22Rv1 (cell line): ENCODE measurements at regions not wholly inside any gene's neighbourhood (a gene's known extent, or its start where the extent isn't known, plus 50 kb on each side); places are given as distances from the start of the nearest gene placed in this dataset.

Source experiments
- H3K27ac ChIP-seq: fragments of 450-650 bp; 2 replicates; pipeline ENCODE4 v1.5.1; 2017
- CTCF ChIP-seq: fragments of 450-650 bp; IDR thresholded peaks from 2 replicates; pipeline ENCODE4 v1.5.1; 2017; ENCODE audit warnings: mild to moderate bottlenecking
- ZFX ChIP-seq: fragments of 450-650 bp; IDR thresholded peaks from 2 replicates; pipeline ENCODE4 v1.6.1; 2017; ENCODE audit warnings: antibody characterized with exemption, borderline replicate concordance

- H3K27ac ChIP-seq, result no peak overlapping the region
- TF ChIP-seq ZFX, result no peak
- TF ChIP-seq CTCF, result no peak
Measured at GRCh38 chr2:53182601-53183000, 585.0 kb upstream of the CHAC2 start.

GRCh38 chr2:53181759-53182158 lies 585.8 kb upstream of the CHAC2 start:
- H3K27ac ChIP-seq, result no peak overlapping the region
- no peak for TF ChIP-seq CTCF
- TF ChIP-seq ZFX, result no peak

DNA sequence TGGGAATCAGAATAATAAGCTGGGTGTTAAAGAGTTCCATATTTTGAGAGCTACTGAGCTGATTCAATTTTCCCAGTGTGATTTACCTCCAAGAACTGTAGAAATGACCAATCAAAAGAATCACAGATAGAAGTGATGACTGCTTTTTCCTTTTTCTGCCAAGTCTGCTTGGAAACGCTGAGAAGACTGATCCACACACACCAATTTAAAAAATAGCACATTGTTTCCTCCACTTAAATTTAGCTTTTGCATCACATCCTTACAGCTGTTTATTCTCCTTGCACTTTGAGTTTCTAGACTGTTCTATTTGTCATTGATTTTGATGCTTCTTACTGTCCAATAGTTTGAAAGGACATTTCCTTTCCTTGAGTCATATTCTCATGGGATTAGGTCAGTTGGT lies 590.3 kb upstream of the CHAC2 start:
- no peak overlapping the region for H3K27ac ChIP-seq
- no peak for TF ChIP-seq ZFX
- TF ChIP-seq CTCF, result no peak

- no peak for TF ChIP-seq CTCF
- TF ChIP-seq ZFX, result no peak
- H3K27ac ChIP-seq, result peak overlapping the region; percentile 30
Measured at GRCh38 chr2:53174539-53174938, 593.1 kb upstream of the CHAC2 start.

- H3K27ac ChIP-seq, result peak overlapping the region; percentile 30
- TF ChIP-seq ZFX (no peak), CTCF (no peak)
Measured at GRCh38 chr2:53173698-53174455, 593.7 kb upstream of the CHAC2 start.

- TF ChIP-seq ZFX (no peak), CTCF (no peak)
- no peak overlapping the region for H3K27ac ChIP-seq
Measured at GRCh38 chr2:53173091-53173490, 594.5 kb upstream of the CHAC2 start.

GRCh38 chr2:53170466-53170865 lies 597.1 kb upstream of the CHAC2 start:
- no peak overlapping the region for H3K27ac ChIP-seq
- TF ChIP-seq ZFX, result no peak
- TF ChIP-seq CTCF, result no peak
